ENCODE measurements at regions not wholly inside any gene's neighbourhood (a gene's known extent, or its start where the extent isn't known, plus 50 kb on each side); places are given as distances from the start of the nearest gene placed in this dataset.
"Not testable (repeated sequence)": the region's sequence is repeated elsewhere in the genome, so short reads cannot be mapped to it uniquely, and the experiment has no call there.

- DNase-seq = not testable (repeated sequence)
Observed at GRCh38 chr15:84550503-84550902, 50.3 kb upstream of the ZSCAN2 start.

Data from femur (tissue), 1 donor.